NCI-H2196 treated with DMSO at 0.1 percent for 48 hours (cell line): ENCODE measurements at regions not wholly inside any gene's neighbourhood (a gene's known extent, or its start where the extent isn't known, plus 50 kb on each side); places are given as distances from the start of the nearest gene placed in this dataset.

ENCODE experiments used
- DNase-seq: peaks from one replicate; lab custom pipeline; 2025; ENCODE audit not compliant: unreplicated experiment; lab: John Stamatoyannopoulos, UW

DNA sequence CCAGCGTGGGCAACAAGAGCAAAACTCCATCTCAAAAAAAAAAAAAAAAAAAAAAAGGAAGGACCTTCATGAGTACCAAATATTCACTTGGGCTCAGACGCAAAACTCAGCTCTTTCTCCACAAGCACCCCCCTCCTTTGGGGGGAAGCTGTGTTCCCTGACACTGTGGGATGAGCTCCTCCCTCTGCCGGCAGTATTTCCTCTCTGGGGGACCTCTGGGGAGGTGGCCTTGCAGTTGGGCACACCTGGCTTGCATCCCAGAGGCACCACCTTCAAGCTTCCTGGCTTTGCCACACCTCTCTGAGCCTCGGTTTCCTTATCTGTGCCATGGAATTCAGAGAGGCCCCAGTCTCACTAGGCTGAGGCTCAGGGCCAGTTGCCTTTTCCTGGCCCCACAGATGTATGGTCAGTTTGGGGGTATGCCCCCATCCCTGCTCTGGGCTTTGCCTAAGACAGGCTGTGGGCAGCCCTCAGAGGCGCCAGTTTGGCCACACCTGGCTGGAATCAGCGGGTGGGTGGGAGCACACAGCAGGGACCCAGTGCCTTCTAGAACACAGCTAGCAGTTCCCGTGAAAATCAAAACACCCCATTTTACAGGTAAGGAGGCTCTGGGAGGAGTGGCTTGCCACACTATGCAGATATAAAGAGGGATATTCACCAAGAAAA lies 157.5 kb upstream of the IER5L start:
- DNase-seq: no peak

DNA sequence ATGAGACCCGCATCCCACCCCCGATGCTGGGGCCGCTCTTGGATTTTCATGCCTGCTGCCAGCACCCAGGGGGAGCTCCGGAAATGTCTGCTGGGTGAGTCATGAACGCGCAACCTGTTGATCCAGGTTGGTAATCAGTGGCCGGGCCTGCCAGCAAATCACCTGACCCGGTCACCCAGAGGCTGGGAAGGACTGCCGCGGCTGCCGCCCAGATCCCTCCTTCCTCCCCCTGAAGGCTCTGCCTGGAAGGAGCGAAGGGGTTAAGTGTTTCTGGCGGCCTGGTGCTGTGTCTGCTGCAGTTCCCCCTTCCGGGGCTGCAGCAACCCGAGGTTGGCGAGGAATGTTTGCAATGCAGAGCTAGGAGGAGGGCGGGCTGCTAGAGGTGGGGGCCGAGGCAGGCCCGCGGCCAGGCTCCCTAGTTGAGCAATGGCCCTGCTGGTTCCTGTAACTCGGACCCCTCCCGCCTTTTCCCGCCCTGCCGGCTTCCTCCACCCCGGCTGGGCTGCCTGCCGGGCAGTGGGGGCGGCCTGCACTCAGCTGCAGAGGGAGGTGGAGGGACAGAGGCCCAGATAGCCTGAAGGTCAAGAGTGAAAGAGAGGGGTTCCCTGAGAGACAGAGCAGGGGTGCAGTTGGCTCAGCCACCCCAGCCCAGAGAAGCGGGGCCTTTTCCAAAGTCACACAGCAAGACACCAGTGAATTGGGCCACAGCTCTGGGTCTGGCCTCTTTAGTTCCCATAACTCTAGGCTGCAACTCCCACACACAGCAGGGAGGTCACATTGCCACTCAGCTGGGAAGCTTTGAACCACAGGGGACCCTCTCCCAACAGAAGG lies 156.3 kb upstream of the IER5L start:
- DNase-seq: peak; percentile 96

- DNase-seq: peak; percentile 78
Measured at GRCh38 chr9:129333617-129334104, 155.6 kb upstream of the IER5L start.

DNA sequence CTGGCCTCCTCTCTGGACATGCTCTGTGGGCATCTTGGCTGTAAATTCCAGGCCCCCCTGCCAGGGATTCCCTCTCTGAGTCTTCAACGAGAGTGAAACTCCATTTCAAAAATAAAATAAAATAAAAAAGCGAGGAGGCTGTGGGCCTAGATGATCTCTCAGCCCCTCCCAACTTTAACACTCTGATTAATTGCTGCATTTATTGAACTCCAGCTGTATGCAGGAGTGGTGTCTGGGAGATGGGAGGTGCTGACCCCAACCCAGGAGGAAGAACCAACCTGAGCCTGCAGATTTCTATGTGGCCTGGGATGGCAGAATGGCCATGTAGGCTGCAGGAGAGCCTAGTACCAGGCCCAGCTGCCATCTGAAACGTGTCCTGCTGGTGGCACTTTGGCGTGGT lies 154.5 kb upstream of the IER5L start:
- no peak for DNase-seq

DNA sequence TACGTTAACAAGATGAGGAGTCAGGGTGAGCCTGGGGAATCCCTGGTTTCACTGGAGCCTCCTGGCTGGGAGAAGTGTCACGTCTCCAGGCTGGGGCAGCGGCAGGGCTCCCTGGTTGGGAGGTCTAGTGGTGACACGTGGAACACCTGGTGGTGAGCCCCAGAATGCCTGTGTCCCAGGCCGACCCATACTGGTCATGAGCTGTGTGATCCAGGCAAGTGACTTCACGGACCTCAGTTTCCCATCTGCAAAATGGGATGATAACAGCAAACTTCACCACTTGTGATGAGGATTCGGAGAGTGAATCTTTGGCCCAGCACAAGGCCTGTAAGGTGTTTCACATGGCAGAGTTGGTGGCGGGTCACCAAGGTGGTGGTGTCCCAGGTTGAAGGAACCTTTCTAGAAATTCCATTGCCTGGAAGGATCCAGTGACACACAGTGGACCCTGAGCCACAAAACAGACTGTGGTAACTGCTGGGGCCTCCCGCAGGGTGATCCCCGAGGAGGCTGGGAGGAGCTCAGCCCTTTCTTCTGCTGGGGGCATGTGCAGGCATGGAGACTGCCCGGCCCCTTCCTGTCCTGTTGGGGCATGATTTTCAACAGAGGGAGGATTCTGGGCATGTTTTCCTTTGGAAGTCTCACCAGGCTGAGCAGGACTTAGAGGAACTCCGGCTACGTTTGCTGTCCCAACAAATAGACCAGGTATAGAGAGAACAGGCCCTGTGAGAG lies 153.9 kb upstream of the IER5L start:
- no peak for DNase-seq

GRCh38 chr9:129331493-129331765 lies 153.4 kb upstream of the IER5L start:
- no peak for DNase-seq

DNA sequence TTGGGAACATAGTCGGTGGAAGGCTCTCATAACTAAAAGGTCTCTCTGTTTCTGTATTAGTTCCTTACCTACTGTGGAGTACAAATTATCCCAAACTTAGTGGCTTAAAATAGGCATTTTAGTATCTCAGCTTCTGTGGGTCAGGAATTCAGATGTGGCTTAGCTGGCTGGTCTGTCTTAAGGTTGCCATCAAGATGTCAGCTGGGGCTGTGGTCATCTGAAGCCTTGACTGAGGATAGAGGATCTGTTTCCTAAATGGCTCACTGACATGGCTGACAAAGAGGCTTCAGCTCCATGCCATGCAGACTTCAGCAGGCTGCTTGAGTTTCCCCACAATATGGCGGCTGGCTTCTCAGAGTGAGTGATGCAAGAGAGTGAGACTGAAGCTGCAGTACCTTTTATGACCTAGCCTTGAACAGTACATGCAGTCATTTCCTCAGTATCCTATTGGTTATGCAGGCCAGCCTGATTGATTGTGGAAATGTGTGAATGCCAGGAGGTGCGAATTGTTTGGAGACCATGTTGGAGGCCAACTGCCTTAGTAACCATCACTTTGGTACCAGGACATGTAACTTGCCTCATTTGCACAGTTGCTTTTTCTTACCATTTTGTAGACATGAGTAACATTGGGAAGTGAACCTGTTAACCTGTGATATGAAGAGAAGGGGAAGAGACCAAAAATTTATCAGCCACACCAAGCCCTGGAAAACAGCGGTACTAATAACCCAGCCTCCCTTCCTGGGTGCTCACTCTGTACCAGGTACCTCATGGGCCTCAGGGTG lies 152.8 kb upstream of the IER5L start:
- DNase-seq: no peak

GRCh38 chr9:129328355-129329042 lies 150.4 kb upstream of the IER5L start:
- no peak for DNase-seq

GRCh38 chr9:129327552-129328328 lies 149.7 kb upstream of the IER5L start:
- DNase-seq: no peak

DNA sequence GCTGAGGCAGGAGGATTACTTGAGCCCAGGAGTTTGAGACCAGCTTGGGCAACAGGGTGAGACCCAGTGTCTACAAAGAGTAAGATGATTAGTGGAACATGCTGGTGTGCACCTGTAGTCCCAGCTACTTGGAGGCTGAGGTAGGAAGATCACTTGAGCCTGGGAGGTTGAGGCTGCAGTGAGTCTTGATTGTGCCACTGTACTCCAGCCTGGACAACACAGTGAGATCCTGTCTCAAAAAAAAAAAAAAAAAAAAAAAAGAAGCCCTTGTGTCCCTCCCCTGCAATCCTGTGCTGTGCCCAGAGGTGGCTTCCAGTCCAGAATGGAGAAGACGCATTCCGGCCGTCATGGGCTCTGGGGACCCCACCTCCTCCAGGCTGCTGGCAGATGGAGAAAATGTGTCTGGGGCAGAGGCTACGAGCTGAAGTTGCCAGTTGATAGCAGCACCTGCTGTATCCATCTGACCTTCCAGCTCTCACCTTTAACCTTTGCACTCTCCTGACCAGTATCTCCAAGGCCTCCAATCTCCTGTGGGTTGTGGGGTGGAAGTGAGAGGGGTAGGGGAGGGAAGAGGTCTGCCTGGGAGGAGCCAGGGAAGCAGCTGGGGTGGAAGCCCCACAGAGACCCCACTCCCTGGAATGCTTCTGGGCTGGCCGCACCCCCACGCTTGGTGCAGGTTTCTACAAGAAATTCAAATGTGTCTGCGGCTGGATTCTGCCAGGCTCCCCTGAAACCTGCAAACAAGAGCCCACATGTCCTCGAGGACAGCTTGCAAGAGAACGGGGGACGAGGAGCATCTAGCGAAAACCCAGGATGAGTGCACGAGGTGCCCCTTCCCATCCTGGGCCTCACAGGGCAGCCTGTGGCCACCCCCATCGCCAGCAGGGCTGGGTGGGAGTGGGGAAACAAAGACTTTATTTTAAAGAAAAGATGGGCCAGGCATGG lies 148.3 kb upstream of the IER5L start:
- DNase-seq: no peak

GRCh38 chr9:129324808-129325502 lies 146.9 kb upstream of the IER5L start:
- no peak for DNase-seq

DNA sequence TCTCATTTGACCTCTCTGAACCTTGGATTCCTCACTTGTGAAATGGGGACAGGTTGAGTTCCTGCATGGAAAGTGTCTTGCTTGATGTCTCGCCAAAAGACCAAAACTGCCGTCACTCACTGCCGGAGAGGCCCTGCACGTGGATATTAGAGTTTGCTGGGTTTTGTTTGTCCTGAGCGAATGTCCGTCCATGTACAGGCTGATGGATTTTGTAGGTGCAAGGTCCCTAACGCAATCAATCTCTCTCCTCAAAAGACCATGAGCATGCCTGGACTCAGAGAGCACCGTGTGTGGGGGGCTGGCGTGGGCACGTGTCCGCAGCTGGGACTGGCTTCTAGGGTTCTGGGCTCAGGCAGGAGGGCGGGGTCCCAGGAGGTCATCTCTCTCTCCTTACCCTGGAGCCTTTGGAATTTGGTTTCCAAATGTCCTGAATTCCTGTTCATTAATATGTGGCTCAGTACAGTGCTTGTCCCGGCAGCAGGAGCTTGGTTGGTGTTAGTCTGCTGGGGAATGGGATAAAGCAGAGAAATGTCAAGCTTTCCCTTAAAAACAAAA lies 146.0 kb upstream of the IER5L start:
- no peak for DNase-seq

DNA sequence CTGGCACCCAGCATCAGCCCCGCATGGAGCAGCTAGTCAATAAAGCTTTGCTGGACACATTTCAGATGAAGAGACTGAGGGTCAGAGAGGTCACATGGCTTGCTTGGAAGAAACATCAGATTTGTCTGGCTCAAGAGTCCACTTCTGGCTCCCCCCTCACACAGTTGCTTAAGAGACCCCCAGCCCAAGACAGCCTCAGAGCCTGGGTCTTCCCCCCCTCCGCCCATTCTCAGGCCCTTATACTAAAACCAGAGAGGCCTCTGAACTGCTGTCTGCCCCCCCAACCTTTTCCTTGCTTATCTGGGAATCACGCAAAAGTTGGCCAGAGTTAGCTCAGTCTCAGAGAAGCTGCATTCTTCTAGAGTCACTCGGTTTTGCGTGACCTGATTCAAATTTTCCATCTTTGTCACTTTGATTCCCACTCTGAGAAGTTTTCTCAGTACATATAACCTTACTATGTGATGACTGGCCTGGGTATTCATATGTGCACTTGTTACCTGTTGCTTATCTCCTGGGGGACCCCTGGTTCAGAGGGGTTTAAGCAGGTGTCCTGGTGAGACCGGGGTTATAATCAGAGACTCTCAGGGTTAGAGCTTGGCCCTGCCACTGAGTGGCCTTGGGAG lies 145.4 kb upstream of the IER5L start:
- no peak for DNase-seq

DNA sequence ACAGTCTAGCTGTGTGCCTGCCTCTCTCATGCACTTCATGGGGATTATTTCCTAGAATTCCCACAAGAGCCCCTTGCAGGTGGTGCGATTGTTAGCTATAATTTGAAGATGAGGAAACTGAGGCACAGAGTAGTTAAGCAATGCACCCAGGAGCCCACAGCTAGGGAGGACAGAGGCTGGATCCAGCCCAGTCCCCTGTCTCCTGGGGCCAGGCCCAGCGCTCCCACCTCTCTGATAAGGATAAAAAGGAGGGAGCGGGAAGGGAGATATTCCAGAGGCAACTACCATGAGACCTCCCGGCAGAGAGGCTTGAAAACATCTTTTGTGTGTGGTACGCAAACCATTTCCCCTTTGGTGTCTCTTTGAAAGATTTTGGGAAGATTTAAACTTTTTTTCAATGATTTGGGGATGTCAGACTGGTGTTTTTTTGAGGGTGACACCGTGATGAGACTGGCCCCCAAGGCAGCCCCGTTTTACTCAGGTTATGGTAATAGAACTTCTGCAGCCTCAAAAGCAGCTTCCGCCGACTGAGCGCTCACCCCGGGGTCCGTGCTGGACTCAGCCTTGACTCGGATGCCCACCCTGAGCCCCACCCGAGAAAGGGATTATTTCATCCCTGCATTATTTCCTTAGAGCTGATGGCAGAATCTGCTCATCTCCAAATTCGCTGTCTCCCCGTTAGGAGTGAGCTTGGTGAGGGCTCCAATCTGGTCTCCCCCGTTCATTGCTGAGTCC lies 144.7 kb upstream of the IER5L start:
- DNase-seq: no peak

DNA sequence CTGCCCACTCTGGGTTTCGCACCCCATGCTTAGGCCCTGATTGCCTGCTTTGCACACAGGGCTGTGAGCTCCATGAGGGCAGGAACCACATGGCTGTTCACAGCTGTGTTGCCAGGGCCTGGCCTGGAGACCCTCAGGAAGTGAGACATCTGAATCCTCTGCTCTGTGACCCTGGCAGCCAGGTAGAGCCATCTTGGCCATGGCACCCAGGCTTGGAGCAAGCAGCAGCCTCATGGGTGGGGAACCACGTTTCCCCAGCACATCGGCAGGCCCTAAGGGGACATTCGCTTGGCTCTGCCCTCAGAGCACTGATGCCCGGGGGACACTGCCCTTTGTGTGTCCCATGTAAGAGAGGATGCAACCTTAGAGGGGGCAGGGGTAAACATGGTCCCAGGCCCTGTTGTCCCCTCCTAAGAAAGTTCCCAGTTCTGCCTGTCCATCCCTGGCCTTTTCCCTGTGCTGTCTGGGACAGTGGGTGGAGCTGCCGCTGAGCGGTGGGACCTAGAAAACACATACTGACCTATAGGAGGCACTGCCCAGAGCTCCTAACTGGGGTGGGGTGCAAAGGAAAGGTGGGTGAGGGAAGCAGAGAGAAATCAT lies 144.1 kb upstream of the IER5L start:
- DNase-seq: no peak

- DNase-seq: no peak
Measured at GRCh38 chr9:129321286-129322021, 143.4 kb upstream of the IER5L start.
